ENCODE measurements at regions not wholly inside any gene's neighbourhood (a gene's known extent, or its start where the extent isn't known, plus 50 kb on each side); places are given as distances from the start of the nearest gene placed in this dataset.

GRCh38 chr3:147699175-147699838 is 290.1 kb downstream of the ZIC1 start:
- TF ChIP-seq CTCF (IDR thresholded peaks at IDR 0.05) (no peak), POLR2A (IDR thresholded peaks at IDR 0.05) (no peak)
